ENCODE measurements at regions not wholly inside any gene's neighbourhood (a gene's known extent, or its start where the extent isn't known, plus 50 kb on each side); places are given as distances from the start of the nearest gene placed in this dataset.

- TF ChIP-seq TEAD4 (IDR thresholded peaks at IDR 0.05): no peak
- no peak for TF ChIP-seq NFIC (IDR thresholded peaks at IDR 0.05)
- TF ChIP-seq CEBPB (IDR thresholded peaks at IDR 0.05): no peak
- TF ChIP-seq EGR1 (IDR thresholded peaks at IDR 0.05): no peak
- no peak for TF ChIP-seq TCF12 (IDR thresholded peaks at IDR 0.05; ENCODE audit: low read depth)
- TF ChIP-seq FOXM1 (IDR thresholded peaks at IDR 0.05; ENCODE audit: borderline replicate concordance, low read depth): no peak
- TF ChIP-seq ZBTB7A (IDR thresholded peaks at IDR 0.05; ENCODE audit: low read depth): no peak
- TF ChIP-seq CREB1 (IDR thresholded peaks at IDR 0.05; ENCODE audit: low read depth): no peak
- no peak for TF ChIP-seq TAF1 (IDR thresholded peaks at IDR 0.05; ENCODE audit: low read depth)
Observed at GRCh38 chr9:26789959-26790358, 102.6 kb downstream of the CAAP1 start.

- TF ChIP-seq CREB1 (IDR thresholded peaks at IDR 0.05; ENCODE audit: low read depth): no peak
- TF ChIP-seq ZBTB7A (IDR thresholded peaks at IDR 0.05; ENCODE audit: low read depth): no peak
- TF ChIP-seq YY1 (IDR thresholded peaks at IDR 0.05; ENCODE audit: low read depth): no peak
- TF ChIP-seq EP300 (IDR thresholded peaks at IDR 0.05; ENCODE audit: borderline replicate concordance): no peak
- no peak for TF ChIP-seq RAD21 (IDR thresholded peaks at IDR 0.05; ENCODE audit: low read depth)
- TF ChIP-seq NFIC (IDR thresholded peaks at IDR 0.05): no peak
- TF ChIP-seq TEAD4 (IDR thresholded peaks at IDR 0.05): no peak
- no peak for TF ChIP-seq EGR1 (IDR thresholded peaks at IDR 0.05)
- no peak for TF ChIP-seq FOXM1 (IDR thresholded peaks at IDR 0.05; ENCODE audit: borderline replicate concordance, low read depth)
- TF ChIP-seq REST (IDR thresholded peaks at IDR 0.05; ENCODE audit: low read depth): no peak
- TF ChIP-seq MAX (IDR thresholded peaks at IDR 0.05): no peak
- no peak for TF ChIP-seq TCF12 (IDR thresholded peaks at IDR 0.05; ENCODE audit: low read depth)
- TF ChIP-seq TAF1 (IDR thresholded peaks at IDR 0.05; ENCODE audit: low read depth): no peak
- no peak for TF ChIP-seq CEBPB (IDR thresholded peaks at IDR 0.05)
- no peak for TF ChIP-seq USF1 (IDR thresholded peaks at IDR 0.05)
Observed at GRCh38 chr9:26786564-26786963, 106.0 kb downstream of the CAAP1 start.

GRCh38 chr9:26782899-26783298, 109.7 kb downstream of the CAAP1 start:
- TF ChIP-seq RAD21 (IDR thresholded peaks at IDR 0.05; ENCODE audit: low read depth) (no peak), EP300 (IDR thresholded peaks at IDR 0.05; ENCODE audit: borderline replicate concordance) (no peak), NFIC (IDR thresholded peaks at IDR 0.05) (no peak), CREB1 (IDR thresholded peaks at IDR 0.05; ENCODE audit: low read depth) (no peak), CEBPB (IDR thresholded peaks at IDR 0.05) (no peak), FOXM1 (IDR thresholded peaks at IDR 0.05; ENCODE audit: borderline replicate concordance, low read depth) (no peak), EGR1 (IDR thresholded peaks at IDR 0.05) (no peak), TEAD4 (IDR thresholded peaks at IDR 0.05) (no peak), TAF1 (IDR thresholded peaks at IDR 0.05; ENCODE audit: low read depth) (no peak), ZBTB7A (IDR thresholded peaks at IDR 0.05; ENCODE audit: low read depth) (no peak), YY1 (IDR thresholded peaks at IDR 0.05; ENCODE audit: low read depth) (no peak), USF1 (IDR thresholded peaks at IDR 0.05) (no peak), REST (IDR thresholded peaks at IDR 0.05; ENCODE audit: low read depth) (no peak), MAX (IDR thresholded peaks at IDR 0.05) (no peak), TCF12 (IDR thresholded peaks at IDR 0.05; ENCODE audit: low read depth) (no peak)

GRCh38 chr9:26781906-26782305, 110.7 kb downstream of the CAAP1 start:
- TF ChIP-seq RAD21 (IDR thresholded peaks at IDR 0.05; ENCODE audit: low read depth) (no peak), TAF1 (IDR thresholded peaks at IDR 0.05; ENCODE audit: low read depth) (no peak), EP300 (IDR thresholded peaks at IDR 0.05; ENCODE audit: borderline replicate concordance) (no peak), NFIC (IDR thresholded peaks at IDR 0.05) (no peak), TEAD4 (IDR thresholded peaks at IDR 0.05) (no peak), ZBTB7A (IDR thresholded peaks at IDR 0.05; ENCODE audit: low read depth) (no peak), EGR1 (IDR thresholded peaks at IDR 0.05) (no peak), CREB1 (IDR thresholded peaks at IDR 0.05; ENCODE audit: low read depth) (no peak), YY1 (IDR thresholded peaks at IDR 0.05; ENCODE audit: low read depth) (no peak), CEBPB (IDR thresholded peaks at IDR 0.05) (no peak), USF1 (IDR thresholded peaks at IDR 0.05) (no peak), FOXM1 (IDR thresholded peaks at IDR 0.05; ENCODE audit: borderline replicate concordance, low read depth) (no peak), TCF12 (IDR thresholded peaks at IDR 0.05; ENCODE audit: low read depth) (no peak), MAX (IDR thresholded peaks at IDR 0.05) (no peak), REST (IDR thresholded peaks at IDR 0.05; ENCODE audit: low read depth) (no peak)

All from Ishikawa (cell line).